NT2/D1 (cell line): ENCODE measurements at regions not wholly inside any gene's neighbourhood (a gene's known extent, or its start where the extent isn't known, plus 50 kb on each side); places are given as distances from the start of the nearest gene placed in this dataset.

Source experiments
- DNase-seq: peaks from one replicate; pipeline ENCODE4 v3.0.0-alpha.2; 2011; ENCODE audit warnings: low read depth, low spot score
- H3K27me3 ChIP-seq: 2 replicates; pipeline ENCODE4 v1.6.0; 2011; ENCODE audit warnings: mild to moderate bottlenecking; ENCODE audit not compliant: insufficient read length, insufficient read depth
- H3K36me3 ChIP-seq: 2 replicates; pipeline ENCODE4 v1.6.1; 2011; ENCODE audit warnings: mild to moderate bottlenecking, low read length, mixed read lengths; ENCODE audit not compliant: insufficient read depth, insufficient read length
- H3K4me1 ChIP-seq: 2 replicates; pipeline ENCODE4 v1.5.1; 2011; ENCODE audit not compliant: insufficient read depth, insufficient read length
- H3K4me3 ChIP-seq: 2 replicates; pipeline ENCODE4 v1.5.1; 2011; ENCODE audit warnings: low read depth; ENCODE audit not compliant: insufficient read length
- H3K9ac ChIP-seq: 2 replicates; pipeline ENCODE4 v1.6.0; 2011; ENCODE audit warnings: low read depth; ENCODE audit not compliant: insufficient read length
- H3K9me3 ChIP-seq: 2 replicates; pipeline ENCODE4 v1.5.1; 2011; ENCODE audit warnings: mild to moderate bottlenecking, low read length; ENCODE audit not compliant: insufficient read depth
- SUZ12 ChIP-seq: IDR thresholded peaks from 2 replicates; pipeline ENCODE4 v1.6.1; 2011; ENCODE audit not compliant: insufficient read length, insufficient read depth; ENCODE audit errors: extremely low read depth
- YY1 ChIP-seq: IDR thresholded peaks from 2 replicates; pipeline ENCODE4 v1.6.1; 2011; ENCODE audit not compliant: insufficient read length, insufficient read depth
- ZNF274 ChIP-seq: IDR thresholded peaks from 2 replicates; pipeline ENCODE4 v1.6.1; 2011; ENCODE audit warnings: mild to moderate bottlenecking, low read depth, low read length

- Histone ChIP-seq H3K9ac (no peak overlapping the region), H3K36me3 (no peaks in the 10 kb centered on the region), H3K9me3 (no peaks in the 10 kb centered on the region), H3K27me3 (no peaks in the 10 kb centered on the region), H3K4me3 (no peak overlapping the region), H3K4me1 (no peaks in the 10 kb centered on the region)
- DNase-seq = no peak
- TF ChIP-seq YY1 = no peak
- no peak for TF ChIP-seq ZNF274
- TF ChIP-seq SUZ12 = no peak
Measured at GRCh38 chr4:153850533-153851280, 61.8 kb upstream of the SFRP2 start.

GRCh38 chr4:153844144-153844543 is 55.3 kb upstream of the SFRP2 start:
- H3K4me3 ChIP-seq = no peak overlapping the region
- H3K9me3 ChIP-seq = no peaks in the 10 kb centered on the region
- no peaks in the 10 kb centered on the region for H3K27me3 ChIP-seq
- H3K4me1 ChIP-seq = no peaks in the 10 kb centered on the region
- no peak for TF ChIP-seq SUZ12
- TF ChIP-seq ZNF274 = no peak
- no peak for TF ChIP-seq YY1
- H3K36me3 ChIP-seq = no peaks in the 10 kb centered on the region
- no peak for DNase-seq
- H3K9ac ChIP-seq = no peak overlapping the region
